ENCODE measurements at regions not wholly inside any gene's neighbourhood (a gene's known extent, or its start where the extent isn't known, plus 50 kb on each side); places are given as distances from the start of the nearest gene placed in this dataset.

DNA sequence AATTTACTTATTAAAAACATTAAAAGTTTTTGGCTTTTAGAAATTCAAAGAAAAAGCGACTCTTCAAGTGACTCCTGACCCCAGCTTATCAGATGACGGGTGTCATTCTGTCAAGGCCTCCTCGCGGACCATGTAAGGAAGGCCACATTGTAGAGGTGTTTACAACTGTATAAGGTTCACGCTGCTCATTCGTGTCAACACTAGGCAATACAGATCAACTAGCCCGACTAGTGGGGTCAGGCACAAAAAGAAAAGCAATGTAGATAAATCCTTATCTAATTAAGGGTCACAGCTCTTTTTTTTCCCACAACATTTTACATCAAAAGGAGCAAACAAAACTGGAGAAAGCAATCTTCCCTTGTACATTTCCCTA is 207.5 kb upstream of the NR2F2 start:
- Histone ChIP-seq H4K20me1 (ENCODE audit: control insufficient read depth, insufficient read depth, low read depth, low read length) (no peaks in the 10 kb centered on the region), H3K9me2 (replicated peaks; ENCODE audit: control insufficient read depth, low read length) (no peaks in the 10 kb centered on the region), H3K79me2 (ENCODE audit: control insufficient read depth, low read length) (no peaks in the 10 kb centered on the region), H3K36me3 (ENCODE audit: control insufficient read depth, low read length) (no peaks in the 10 kb centered on the region), H3K27me3 (ENCODE audit: control insufficient read depth, low read length) (no peaks in the 10 kb centered on the region), H3K4me3 (ENCODE audit: low read length) (no peak overlapping the region), H3K27ac (ENCODE audit: low read depth, low read length) (no peak overlapping the region), H3K9me3 (ENCODE audit: control insufficient read depth, insufficient read depth, low read length) (peaks cover 5% of the 10 kb centered on the region; the same call in 1 of the 2 replicates), H3F3A (ENCODE audit: control insufficient read depth, insufficient read depth) (no peaks in the 10 kb centered on the region), H3K4me2 (ENCODE audit: low read length) (no peak overlapping the region), H3K4me1 (ENCODE audit: control insufficient read depth, low read length) (no peaks in the 10 kb centered on the region)
- no peak for TF ChIP-seq EZH2phosphoT487 (IDR thresholded peaks at IDR 0.05; ENCODE audit: borderline replicate concordance, low read length)
- TF ChIP-seq, protein P1, sequence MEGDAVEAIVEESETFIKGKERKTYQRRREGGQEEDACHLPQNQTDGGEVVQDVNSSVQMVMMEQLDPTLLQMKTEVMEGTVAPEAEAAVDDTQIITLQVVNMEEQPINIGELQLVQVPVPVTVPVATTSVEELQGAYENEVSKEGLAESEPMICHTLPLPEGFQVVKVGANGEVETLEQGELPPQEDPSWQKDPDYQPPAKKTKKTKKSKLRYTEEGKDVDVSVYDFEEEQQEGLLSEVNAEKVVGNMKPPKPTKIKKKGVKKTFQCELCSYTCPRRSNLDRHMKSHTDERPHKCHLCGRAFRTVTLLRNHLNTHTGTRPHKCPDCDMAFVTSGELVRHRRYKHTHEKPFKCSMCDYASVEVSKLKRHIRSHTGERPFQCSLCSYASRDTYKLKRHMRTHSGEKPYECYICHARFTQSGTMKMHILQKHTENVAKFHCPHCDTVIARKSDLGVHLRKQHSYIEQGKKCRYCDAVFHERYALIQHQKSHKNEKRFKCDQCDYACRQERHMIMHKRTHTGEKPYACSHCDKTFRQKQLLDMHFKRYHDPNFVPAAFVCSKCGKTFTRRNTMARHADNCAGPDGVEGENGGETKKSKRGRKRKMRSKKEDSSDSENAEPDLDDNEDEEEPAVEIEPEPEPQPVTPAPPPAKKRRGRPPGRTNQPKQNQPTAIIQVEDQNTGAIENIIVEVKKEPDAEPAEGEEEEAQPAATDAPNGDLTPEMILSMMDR (IDR thresholded peaks at IDR 0.05; ENCODE audit: low read depth, low read length, poor library complexity, severe bottlenecking) = no peak

DNA sequence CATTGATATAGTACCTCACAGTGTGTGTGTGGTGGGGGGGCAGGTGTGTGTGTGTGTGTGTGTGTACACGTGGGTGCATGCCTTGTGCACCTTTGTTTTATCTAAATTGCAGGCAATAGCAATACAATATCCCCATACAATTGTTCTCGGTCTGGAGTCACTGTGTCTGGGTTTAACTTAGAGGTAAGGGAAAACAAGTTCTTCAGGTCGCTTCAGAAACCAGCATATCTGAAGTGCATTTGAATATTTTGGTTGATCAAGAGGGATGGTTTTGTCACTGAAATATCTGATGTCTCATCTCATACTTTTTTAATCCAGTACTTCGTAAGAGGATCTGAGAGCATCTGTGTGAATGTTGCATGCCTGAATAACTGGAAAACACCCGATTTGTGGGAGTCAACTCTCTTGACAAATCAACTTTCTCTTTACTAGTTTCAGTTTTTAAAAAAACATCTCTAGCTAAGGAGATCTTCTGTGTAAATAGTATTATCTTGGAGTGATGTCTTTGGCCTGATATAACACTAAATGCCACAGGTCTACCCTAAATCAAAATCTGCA is 206.8 kb upstream of the NR2F2 start:
- Histone ChIP-seq H3K4me2 (ENCODE audit: low read length) (no peak overlapping the region), H3K4me1 (ENCODE audit: control insufficient read depth, low read length) (no peaks in the 10 kb centered on the region), H3K79me2 (ENCODE audit: control insufficient read depth, low read length) (no peaks in the 10 kb centered on the region), H3K4me3 (ENCODE audit: low read length) (no peak overlapping the region), H3K36me3 (ENCODE audit: control insufficient read depth, low read length) (no peaks in the 10 kb centered on the region), H3K9me3 (ENCODE audit: control insufficient read depth, insufficient read depth, low read length) (peaks cover 5% of the 10 kb centered on the region; the same call in 1 of the 2 replicates), H4K20me1 (ENCODE audit: control insufficient read depth, insufficient read depth, low read depth, low read length) (no peaks in the 10 kb centered on the region), H3K27me3 (ENCODE audit: control insufficient read depth, low read length) (no peaks in the 10 kb centered on the region), H3K27ac (ENCODE audit: low read depth, low read length) (no peak overlapping the region), H3F3A (ENCODE audit: control insufficient read depth, insufficient read depth) (no peaks in the 10 kb centered on the region), H3K9me2 (replicated peaks; ENCODE audit: control insufficient read depth, low read length) (no peaks in the 10 kb centered on the region)
- no peak for TF ChIP-seq EZH2phosphoT487 (IDR thresholded peaks at IDR 0.05; ENCODE audit: borderline replicate concordance, low read length)
- TF ChIP-seq, protein P1 (IDR thresholded peaks at IDR 0.05; ENCODE audit: low read depth, low read length, poor library complexity, severe bottlenecking) = no peak

DNA sequence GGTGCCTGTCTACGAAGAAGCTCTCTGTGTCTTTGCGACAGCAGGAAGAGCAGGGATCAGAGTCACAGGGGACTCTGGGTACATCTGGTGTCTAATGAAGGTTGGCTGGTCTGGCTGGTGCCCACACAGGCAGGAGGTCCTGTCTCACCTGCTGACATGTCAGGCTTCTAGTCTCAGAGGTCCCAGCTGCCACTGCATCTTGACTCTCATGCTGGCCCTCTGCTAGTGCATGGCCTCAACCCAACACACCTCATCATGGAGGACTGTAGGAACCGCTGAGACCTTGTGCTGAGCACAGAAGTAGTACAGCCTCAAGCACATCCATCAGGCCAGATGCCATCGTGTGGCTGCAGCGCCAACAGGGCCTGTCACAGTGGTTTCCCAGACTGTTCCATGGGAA is 206.1 kb upstream of the NR2F2 start:
- H3K4me1 ChIP-seq (ENCODE audit: control insufficient read depth, low read length) = no peaks in the 10 kb centered on the region
- H3K27me3 ChIP-seq (ENCODE audit: control insufficient read depth, low read length) = no peaks in the 10 kb centered on the region
- H3K9me3 ChIP-seq (ENCODE audit: control insufficient read depth, insufficient read depth, low read length) = peaks cover 5% of the 10 kb centered on the region; the same call in 1 of the 2 replicates
- H3F3A ChIP-seq (ENCODE audit: control insufficient read depth, insufficient read depth) = no peaks in the 10 kb centered on the region
- H4K20me1 ChIP-seq (ENCODE audit: control insufficient read depth, insufficient read depth, low read depth, low read length) = no peaks in the 10 kb centered on the region
- H3K36me3 ChIP-seq (ENCODE audit: control insufficient read depth, low read length) = no peaks in the 10 kb centered on the region
- no peak overlapping the region for H3K4me2 ChIP-seq (ENCODE audit: low read length)
- TF ChIP-seq, protein P1 (IDR thresholded peaks at IDR 0.05; ENCODE audit: low read depth, low read length, poor library complexity, severe bottlenecking) = no peak
- no peak for TF ChIP-seq EZH2phosphoT487 (IDR thresholded peaks at IDR 0.05; ENCODE audit: borderline replicate concordance, low read length)
- H3K79me2 ChIP-seq (ENCODE audit: control insufficient read depth, low read length) = no peaks in the 10 kb centered on the region
- H3K9me2 ChIP-seq (replicated peaks; ENCODE audit: control insufficient read depth, low read length) = no peaks in the 10 kb centered on the region
- H3K4me3 ChIP-seq (ENCODE audit: low read length) = no peak overlapping the region
- H3K27ac ChIP-seq (ENCODE audit: low read depth, low read length) = no peak overlapping the region

All from DOHH2 (cell line).